ENCODE measurements at regions not wholly inside any gene's neighbourhood (a gene's known extent, or its start where the extent isn't known, plus 50 kb on each side); places are given as distances from the start of the nearest gene placed in this dataset.
"Not testable (repeated sequence)": the region's sequence is repeated elsewhere in the genome, so short reads cannot be mapped to it uniquely, and the experiment has no call there.

GRCh38 chr6:112906726-112907125 lies 559.6 kb downstream of the RFPL4B start:
- Histone ChIP-seq H3K4me3 (no peak overlapping the region), H3K36me3 (no peaks in the 10 kb centered on the region), H3K27me3 (no peaks in the 10 kb centered on the region), H3K27ac (replicated peaks in 1 of 4) (no peak overlapping the region), H3K9me3 (peaks cover 0 to 6% (median 0%) of the 10 kb centered on the region in 4 donors), H3K4me1 (peaks cover 0 to 5% (median under 1%) of the 10 kb centered on the region in 4 donors)
- TF ChIP-seq POLR2AphosphoS5 (IDR thresholded peaks at IDR 0.05), result no peak
- TF ChIP-seq POLR2A (IDR thresholded peaks at IDR 0.05; ENCODE audit: low read depth), result no peak
- no peak for TF ChIP-seq EP300 (IDR thresholded peaks at IDR 0.05)
- no peak for TF ChIP-seq CTCF (IDR thresholded peaks at IDR 0.05)
- intact Hi-C loops (cut with DNase I), result no loop called here
- 50% methylated on average over 1 of the region's 1 CpG for WGBS
- no peak for DNase-seq (ENCODE audit: extremely low spot score)

- no peak for DNase-seq (ENCODE audit: extremely low spot score)
- H3K27ac ChIP-seq (replicated peaks in 1 of 4), result no peak overlapping the region
- TF ChIP-seq CTCF (IDR thresholded peaks at IDR 0.05) (no peak), POLR2A (IDR thresholded peaks at IDR 0.05; ENCODE audit: low read depth) (no peak), POLR2AphosphoS5 (IDR thresholded peaks at IDR 0.05) (no peak), EP300 (IDR thresholded peaks at IDR 0.05) (no peak)
- no peaks in the 10 kb centered on the region for H3K36me3 ChIP-seq
- H3K4me1 ChIP-seq, result peaks cover 5 to 21% (median 15%) of the 10 kb centered on the region in 4 donors
- intact Hi-C loops (cut with DNase I), result no loop called here
- no peak overlapping the region for H3K4me3 ChIP-seq
- no peaks in the 10 kb centered on the region for H3K9me3 ChIP-seq
- H3K27me3 ChIP-seq, result no peaks in the 10 kb centered on the region
Observed at GRCh38 chr6:112909781-112910180, 562.7 kb downstream of the RFPL4B start.

- no peaks in the 10 kb centered on the region for H3K36me3 ChIP-seq
- 50% methylated on average over 2 of the region's 2 CpGs for WGBS
- TF ChIP-seq CTCF (IDR thresholded peaks at IDR 0.05) (no peak), POLR2AphosphoS5 (IDR thresholded peaks at IDR 0.05) (no peak), POLR2A (IDR thresholded peaks at IDR 0.05; ENCODE audit: low read depth) (no peak), EP300 (IDR thresholded peaks at IDR 0.05) (no peak)
- H3K9me3 ChIP-seq, result no peaks in the 10 kb centered on the region
- H3K27ac ChIP-seq (replicated peaks in 1 of 4), result no peak overlapping the region
- no peak for DNase-seq (ENCODE audit: extremely low spot score)
- H3K27me3 ChIP-seq, result no peaks in the 10 kb centered on the region
- H3K4me3 ChIP-seq, result no peak overlapping the region
- peaks cover 5 to 21% (median 15%) of the 10 kb centered on the region in 4 donors for H3K4me1 ChIP-seq
- intact Hi-C loops (cut with DNase I), result no loop called here
Observed at GRCh38 chr6:112910256-112910655, 563.1 kb downstream of the RFPL4B start.

- Histone ChIP-seq H3K27me3 (no peaks in the 10 kb centered on the region), H3K4me3 (no peak overlapping the region), H3K9me3 (no peaks in the 10 kb centered on the region), H3K4me1 (peaks cover 5 to 19% (median 15%) of the 10 kb centered on the region in 4 donors), H3K36me3 (no peaks in the 10 kb centered on the region), H3K27ac (replicated peaks in 1 of 4) (no peak overlapping the region)
- 40% methylated on average over 3 of the region's 3 CpGs for WGBS
- intact Hi-C loops (cut with DNase I), result no loop called here
- no peak for DNase-seq (ENCODE audit: extremely low spot score)
- no peak for TF ChIP-seq CTCF (IDR thresholded peaks at IDR 0.05)
- no peak for TF ChIP-seq EP300 (IDR thresholded peaks at IDR 0.05)
- no peak for TF ChIP-seq POLR2A (IDR thresholded peaks at IDR 0.05; ENCODE audit: low read depth)
- no peak for TF ChIP-seq POLR2AphosphoS5 (IDR thresholded peaks at IDR 0.05)
Observed at GRCh38 chr6:112911959-112912358, 564.8 kb downstream of the RFPL4B start.

- intact Hi-C loops (cut with DNase I), result no loop called here
Observed at GRCh38 chr6:112912416-112913101, 565.4 kb downstream of the RFPL4B start.

GRCh38 chr6:112919744-112920143 lies 572.6 kb downstream of the RFPL4B start:
- H3K27ac ChIP-seq (replicated peaks in 1 of 4); intact Hi-C loops (cut with DNase I); H3K36me3 ChIP-seq; H3K4me3 ChIP-seq; H3K4me1 ChIP-seq; H3K27me3 ChIP-seq; DNase-seq (ENCODE audit: extremely low spot score): not testable (repeated sequence)
- WGBS, result 91% methylated on average over 11 of the region's 14 CpGs
- H3K9me3 ChIP-seq, result peaks cover 0 to 18% (median 12%) of the 10 kb centered on the region in 4 donors

More at GRCh38 chr6:112912416-112913101, 565.4 kb downstream of the RFPL4B start:
- TF ChIP-seq POLR2AphosphoS5 (IDR thresholded peaks at IDR 0.05) (no peak), EP300 (IDR thresholded peaks at IDR 0.05) (no peak), POLR2A (IDR thresholded peaks at IDR 0.05; ENCODE audit: low read depth) (no peak), CTCF (IDR thresholded peaks at IDR 0.05) (no peak)
- Histone ChIP-seq H3K27me3 (no peaks in the 10 kb centered on the region), H3K4me1 (peaks cover 5 to 18% (median 15%) of the 10 kb centered on the region in 4 donors), H3K9me3 (no peaks in the 10 kb centered on the region), H3K36me3 (no peaks in the 10 kb centered on the region), H3K4me3 (no peak overlapping the region), H3K27ac (replicated peaks in 1 of 4) (no peak overlapping the region)
- DNase-seq (ENCODE audit: extremely low spot score), result no peak
- WGBS, result 45% methylated on average over 2 of the region's 2 CpGs
